Breast epithelium (tissue), 4 donors: ENCODE measurements at regions not wholly inside any gene's neighbourhood (a gene's known extent, or its start where the extent isn't known, plus 50 kb on each side); places are given as distances from the start of the nearest gene placed in this dataset.

Source experiments
- DNase-seq, 2 donors: peaks; one replicate each; pipeline ENCODE4 v3.0.0-alpha.2; 2019; ENCODE audit warnings: low spot score in 2 of 2
- H3K27ac ChIP-seq, 2 donors: fragments of 200-600 bp; sonication (generic) in 1 of 2; one replicate each; pipeline ENCODE4 v1.5.1; 2016 to 2019; ENCODE audit warnings: mild to moderate bottlenecking in 1 of 2
- H3K27me3 ChIP-seq, 2 donors: fragments of 200-600 bp; sonication (generic) in 1 of 2; one replicate each; pipeline versions ENCODE4 v1.5.1 to v1.6.0; 2017 to 2019; ENCODE audit warnings: control low read depth in 1 of 2, mild to moderate bottlenecking in 1 of 2
- H3K36me3 ChIP-seq: fragments of 200-600 bp; one replicate; pipeline ENCODE4 v1.5.1; 2019
- H3K4me1 ChIP-seq, 2 donors: fragments of 200-600 bp; sonication (generic); one replicate each; pipeline ENCODE4 v1.5.1; 2016 to 2019; ENCODE audit warnings: control low read depth in 1 of 2
- H3K4me3 ChIP-seq, 3 donors: fragments of 200-600 bp; sonication (generic); 1 replicate in 2 of 3; 2 replicates in 1 of 3; pipeline ENCODE4 v1.5.1; 2016 to 2019; ENCODE audit warnings: mild to moderate bottlenecking in 3 of 3, moderate library complexity in 2 of 3
- H3K9me3 ChIP-seq, 2 donors: fragments of 200-600 bp; sonication (generic) in 1 of 2; one replicate each; pipeline ENCODE4 v1.5.1; 2016 to 2019; ENCODE audit warnings: control low read depth in 1 of 2
- POLR2A ChIP-seq: fragments of 450-650 bp; IDR thresholded peaks from one replicate; pipeline ENCODE4 v1.6.1; 2016; ENCODE audit warnings: antibody characterized with exemption, mild to moderate bottlenecking, moderate library complexity
- POLR2AphosphoS5 ChIP-seq, 3 donors: sonication (generic); formaldehyde crosslinking; IDR thresholded peaks; one replicate each; pipeline ENCODE4 v1.6.1; 2017; ENCODE audit warnings: antibody characterized with exemption in 3 of 3
- intact Hi-C: fragments of 100-400 bp; cut with DNase I; formaldehyde crosslinking; loops from one replicate; pipeline ENCODE4 v1.15.1; 2023; ENCODE audit warnings: low total_unique reads
- TF ChIP-seq, protein P1 (sequence below), 3 donors: fragments of 450-650 bp; IDR thresholded peaks; one replicate each; pipeline ENCODE4 v1.5.1; 2016 to 2017; ENCODE audit warnings: antibody characterized with exemption in 3 of 3, mild to moderate bottlenecking in 3 of 3, moderate library complexity in 3 of 3

DNA sequence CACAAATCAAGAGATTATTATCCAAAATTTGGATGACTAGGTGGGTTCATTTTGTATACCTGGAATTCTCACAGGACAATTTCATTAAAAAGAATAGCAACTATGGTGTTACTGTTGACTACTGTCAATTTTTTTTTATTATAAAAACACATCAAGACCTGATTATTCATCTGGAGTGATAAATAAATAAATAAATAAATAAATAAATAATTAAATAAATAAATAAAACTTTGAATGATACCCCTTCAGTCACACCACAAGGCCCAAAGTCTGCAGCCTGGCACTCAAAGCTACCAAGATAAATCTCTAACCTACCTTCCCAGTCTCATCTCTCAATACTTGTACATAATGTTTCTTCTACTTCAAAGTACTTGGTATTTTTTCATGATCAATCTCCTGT lies 294.0 kb upstream of the KLHL29 start:
- DNase-seq: no peak
- no peak for TF ChIP-seq POLR2A
- TF ChIP-seq, protein P1, sequence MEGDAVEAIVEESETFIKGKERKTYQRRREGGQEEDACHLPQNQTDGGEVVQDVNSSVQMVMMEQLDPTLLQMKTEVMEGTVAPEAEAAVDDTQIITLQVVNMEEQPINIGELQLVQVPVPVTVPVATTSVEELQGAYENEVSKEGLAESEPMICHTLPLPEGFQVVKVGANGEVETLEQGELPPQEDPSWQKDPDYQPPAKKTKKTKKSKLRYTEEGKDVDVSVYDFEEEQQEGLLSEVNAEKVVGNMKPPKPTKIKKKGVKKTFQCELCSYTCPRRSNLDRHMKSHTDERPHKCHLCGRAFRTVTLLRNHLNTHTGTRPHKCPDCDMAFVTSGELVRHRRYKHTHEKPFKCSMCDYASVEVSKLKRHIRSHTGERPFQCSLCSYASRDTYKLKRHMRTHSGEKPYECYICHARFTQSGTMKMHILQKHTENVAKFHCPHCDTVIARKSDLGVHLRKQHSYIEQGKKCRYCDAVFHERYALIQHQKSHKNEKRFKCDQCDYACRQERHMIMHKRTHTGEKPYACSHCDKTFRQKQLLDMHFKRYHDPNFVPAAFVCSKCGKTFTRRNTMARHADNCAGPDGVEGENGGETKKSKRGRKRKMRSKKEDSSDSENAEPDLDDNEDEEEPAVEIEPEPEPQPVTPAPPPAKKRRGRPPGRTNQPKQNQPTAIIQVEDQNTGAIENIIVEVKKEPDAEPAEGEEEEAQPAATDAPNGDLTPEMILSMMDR (IDR thresholded peaks at IDR 0.05): no peak
- TF ChIP-seq POLR2AphosphoS5 (IDR thresholded peaks at IDR 0.05): no peak
- Histone ChIP-seq H3K27ac (no peak overlapping the region), H3K36me3 (no peaks in the 10 kb centered on the region), H3K27me3 (no peaks in the 10 kb centered on the region), H3K4me3 (no peak overlapping the region), H3K9me3 (peaks cover 0 to 4% of the 10 kb centered on the region in 2 donors), H3K4me1 (no peaks in the 10 kb centered on the region)
- intact Hi-C loops: loop anchor here (5.0 kb wide), 1 partner anchor 1149 kb away; no protein-coding TSS in a partner anchor

DNA sequence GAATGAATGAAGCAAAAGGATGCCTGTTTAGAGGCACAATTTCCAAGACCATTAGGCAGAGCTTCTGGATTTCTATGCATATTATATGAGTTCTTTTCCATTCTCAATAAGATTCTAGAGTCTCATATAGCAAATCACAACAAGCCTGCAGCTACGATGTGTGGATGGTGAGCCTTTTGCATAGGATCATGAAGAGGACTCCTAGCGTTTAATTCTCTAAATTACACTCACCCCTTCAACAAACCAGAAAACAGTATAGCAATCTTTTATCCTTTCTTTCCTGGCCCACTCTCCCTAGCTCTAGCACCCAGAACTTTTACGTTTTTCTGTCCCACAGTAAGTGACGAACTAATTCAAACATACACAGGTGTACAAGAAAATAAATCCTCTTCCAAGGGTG lies 293.1 kb upstream of the KLHL29 start:
- H3K4me3 ChIP-seq: no peak overlapping the region
- no peak overlapping the region for H3K27ac ChIP-seq
- no peaks in the 10 kb centered on the region for H3K36me3 ChIP-seq
- TF ChIP-seq, protein P1 (IDR thresholded peaks at IDR 0.05): no peak
- TF ChIP-seq POLR2A (no peak), POLR2AphosphoS5 (IDR thresholded peaks at IDR 0.05) (no peak)
- H3K27me3 ChIP-seq: no peaks in the 10 kb centered on the region
- H3K4me1 ChIP-seq: no peaks in the 10 kb centered on the region
- DNase-seq: no peak
- intact Hi-C loops: loop anchor here (5.0 kb wide), 1 partner anchor 1150 kb away; no protein-coding TSS in a partner anchor
- peaks cover 0 to 4% of the 10 kb centered on the region in 2 donors for H3K9me3 ChIP-seq

DNA sequence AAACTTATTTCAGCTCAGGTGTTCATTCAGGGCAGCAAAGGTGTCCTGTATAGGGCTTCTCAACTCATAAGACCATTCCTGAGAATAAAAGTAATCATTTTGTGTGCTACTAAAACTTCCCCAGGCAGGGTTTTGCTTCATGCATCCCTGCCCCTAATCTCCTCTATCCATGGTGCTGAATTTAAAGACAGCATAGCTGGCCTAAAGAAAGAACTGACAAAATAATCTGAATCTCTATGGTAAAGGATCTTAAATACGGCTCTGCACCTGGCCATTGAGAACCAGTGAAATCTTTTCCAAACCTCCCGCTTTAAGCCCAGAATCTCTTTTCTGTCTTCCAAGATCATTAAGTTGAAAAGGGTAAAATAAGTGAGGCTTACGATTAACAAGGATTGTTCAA lies 292.1 kb upstream of the KLHL29 start:
- TF ChIP-seq POLR2AphosphoS5 (IDR thresholded peaks at IDR 0.05) (no peak), POLR2A (no peak)
- TF ChIP-seq, protein P1 (IDR thresholded peaks at IDR 0.05): no peak
- no peaks in the 10 kb centered on the region for H3K27me3 ChIP-seq
- DNase-seq: no peak
- no peaks in the 10 kb centered on the region for H3K36me3 ChIP-seq
- H3K4me1 ChIP-seq: no peaks in the 10 kb centered on the region
- no peak overlapping the region for H3K27ac ChIP-seq
- H3K9me3 ChIP-seq: peaks cover 0 to 4% of the 10 kb centered on the region in 2 donors
- no peak overlapping the region for H3K4me3 ChIP-seq
- intact Hi-C loops: loop anchor here (5.0 kb wide), 1 partner anchor 1151 kb away; no protein-coding TSS in a partner anchor

DNA sequence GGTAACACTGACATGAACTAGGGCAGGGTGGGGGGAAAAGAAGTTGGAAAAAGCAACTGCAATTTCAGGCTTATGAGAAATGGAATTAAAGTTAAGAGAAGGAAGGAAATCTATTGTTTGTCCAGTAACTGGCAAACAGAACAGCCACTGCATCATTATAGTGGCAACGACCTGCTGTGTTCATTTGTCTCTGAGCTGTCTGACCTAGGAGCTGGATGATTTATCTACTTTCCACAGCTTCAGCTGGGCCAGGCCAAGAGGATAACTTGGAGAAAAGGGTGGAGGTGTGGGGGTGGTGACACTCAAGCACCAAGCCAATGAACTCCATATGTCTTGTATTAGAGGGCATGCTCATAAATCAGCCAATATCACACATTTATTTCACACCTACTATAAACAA lies 291.5 kb upstream of the KLHL29 start:
- no peaks in the 10 kb centered on the region for H3K4me1 ChIP-seq
- H3K27ac ChIP-seq: no peak overlapping the region
- intact Hi-C loops: loop anchor here (5.0 kb wide), 1 partner anchor 1151 kb away; no protein-coding TSS in a partner anchor
- H3K4me3 ChIP-seq: no peak overlapping the region
- H3K9me3 ChIP-seq: peaks cover 0 to 4% of the 10 kb centered on the region in 2 donors
- H3K36me3 ChIP-seq: no peaks in the 10 kb centered on the region
- no peaks in the 10 kb centered on the region for H3K27me3 ChIP-seq
- TF ChIP-seq, protein P1 (IDR thresholded peaks at IDR 0.05): no peak
- TF ChIP-seq POLR2A: no peak
- TF ChIP-seq POLR2AphosphoS5 (IDR thresholded peaks at IDR 0.05): no peak
- no peak for DNase-seq

DNA sequence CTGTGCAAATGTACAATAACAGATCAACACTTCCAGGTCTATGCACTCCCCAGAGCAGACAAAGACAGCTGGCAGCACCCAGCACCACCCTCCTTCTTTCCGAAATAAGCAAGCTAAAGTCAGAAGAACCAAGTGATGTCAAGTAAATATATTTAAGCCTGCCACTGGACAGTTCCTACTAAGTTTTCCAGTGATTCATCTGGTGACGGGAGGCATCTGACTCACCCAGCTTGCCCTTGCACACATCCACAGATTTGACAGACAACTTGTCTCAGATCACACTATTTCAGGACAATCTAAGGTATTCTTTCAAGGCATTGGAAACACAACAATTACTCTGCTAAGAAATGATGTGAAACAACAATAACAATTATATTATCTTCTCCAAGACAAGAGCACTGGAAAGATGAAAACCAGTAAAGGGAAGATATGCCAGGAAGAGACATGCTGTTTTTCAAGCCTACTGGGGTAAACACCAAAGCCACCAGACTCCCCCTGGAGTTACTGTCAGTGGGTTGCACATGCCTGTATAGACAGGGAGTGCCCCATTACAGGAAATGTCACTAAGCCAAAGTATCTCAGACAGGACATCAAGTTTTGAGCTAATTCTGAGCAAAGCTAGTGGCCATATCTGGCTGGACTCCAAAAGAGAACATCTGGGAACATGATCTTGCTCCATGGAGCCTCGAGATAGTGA lies 287.9 kb upstream of the KLHL29 start:
- TF ChIP-seq, protein P1 (IDR thresholded peaks at IDR 0.05): no peak
- no peak for TF ChIP-seq POLR2AphosphoS5 (IDR thresholded peaks at IDR 0.05)
- no peak for TF ChIP-seq POLR2A

More for the DNA sequence above, 287.9 kb upstream of the KLHL29 start:
- intact Hi-C loops: no loop called here
- Histone ChIP-seq H3K27me3 (no peaks in the 10 kb centered on the region), H3K4me3 (no peak overlapping the region), H3K36me3 (no peaks in the 10 kb centered on the region), H3K27ac (no peak overlapping the region), H3K4me1 (no peaks in the 10 kb centered on the region), H3K9me3 (peaks cover 0 to 5% of the 10 kb centered on the region in 2 donors)
- DNase-seq: no peak
